Naive B cell (primary cell): ENCODE measurements at regions not wholly inside any gene's neighbourhood (a gene's known extent, or its start where the extent isn't known, plus 50 kb on each side); places are given as distances from the start of the nearest gene placed in this dataset.

ENCODE experiments used
- ATAC-seq, 2 donors: fragments of 150-1000 bp; cut with Tn5 transposase; 2 replicates each; pipeline ENCODE4 v1.10.0; 2021; ENCODE audit warnings: low read depth in 2 of 2, mild to moderate bottlenecking in 2 of 2, moderate library complexity in 2 of 2
- DNase-seq: peaks from one replicate; pipeline ENCODE4 v3.0.0; 2022
- H3K27ac Mint-ChIP-seq, 6 donors: one replicate each; pipeline ENCODE4 v1.8.0; 2020 to 2022; ENCODE audit warnings: mild to moderate bottlenecking in 6 of 6, mixed read lengths in 6 of 6, moderate library complexity in 5 of 6, inconsistent platforms in 2 of 6
- H3K27me3 Mint-ChIP-seq, 3 donors: one replicate each; pipeline ENCODE4 v1.8.0; 2021 to 2022; ENCODE audit warnings: mixed read lengths in 3 of 3, mild to moderate bottlenecking in 1 of 3
- H3K36me3 Mint-ChIP-seq, 2 donors: one replicate each; pipeline ENCODE4 v1.8.0; 2020 to 2022; ENCODE audit warnings: mixed read lengths in 2 of 2, inconsistent platforms in 1 of 2, mild to moderate bottlenecking in 1 of 2
- H3K4me1 Mint-ChIP-seq, 3 donors: one replicate each; pipeline ENCODE4 v1.8.0; 2020 to 2022; ENCODE audit warnings: mixed read lengths in 3 of 3, inconsistent platforms in 1 of 3, mild to moderate bottlenecking in 1 of 3, moderate library complexity in 1 of 3
- H3K4me3 Mint-ChIP-seq, 8 donors: one replicate each; pipeline ENCODE4 v1.8.0; 2020 to 2022; ENCODE audit warnings: mild to moderate bottlenecking in 8 of 8, mixed read lengths in 8 of 8, moderate library complexity in 8 of 8, inconsistent platforms in 2 of 8
- H3K9me3 Mint-ChIP-seq, 7 donors: one replicate each; pipeline ENCODE4 v1.8.0; 2020 to 2022; ENCODE audit warnings: mixed read lengths in 7 of 7, mild to moderate bottlenecking in 5 of 7, inconsistent platforms in 2 of 7, moderate library complexity in 1 of 7

GRCh38 chr3:164460851-164461250 is 617.4 kb downstream of the SI start:
- Mint-ChIP-seq H3K36me3 (no peaks in the 10 kb centered on the region), H3K27me3 (no peaks in the 10 kb centered on the region), H3K4me3 (no peak overlapping the region), H3K9me3 (peaks cover 0 to 11% (median 6%) of the 10 kb centered on the region in 7 donors), H3K4me1 (no peaks in the 10 kb centered on the region), H3K27ac (no peak overlapping the region)
- no peak for DNase-seq
- no peak for ATAC-seq

GRCh38 chr3:164459521-164460151 is 618.7 kb downstream of the SI start:
- no peaks in the 10 kb centered on the region for H3K36me3 Mint-ChIP-seq
- H3K4me1 Mint-ChIP-seq, result no peaks in the 10 kb centered on the region
- ATAC-seq (no peak), DNase-seq (no peak)
- no peak overlapping the region for H3K4me3 Mint-ChIP-seq
- H3K27me3 Mint-ChIP-seq, result no peaks in the 10 kb centered on the region
- H3K9me3 Mint-ChIP-seq, result peaks cover 0 to 7% (median 2%) of the 10 kb centered on the region in 7 donors
- H3K27ac Mint-ChIP-seq, result no peak overlapping the region

GRCh38 chr3:164458986-164459385 is 619.3 kb downstream of the SI start:
- ATAC-seq (no peak), DNase-seq (no peak)
- no peaks in the 10 kb centered on the region for H3K4me1 Mint-ChIP-seq
- H3K27me3 Mint-ChIP-seq, result no peaks in the 10 kb centered on the region
- H3K4me3 Mint-ChIP-seq, result no peak overlapping the region
- H3K36me3 Mint-ChIP-seq, result no peaks in the 10 kb centered on the region
- peaks cover 0 to 7% (median 2%) of the 10 kb centered on the region in 7 donors for H3K9me3 Mint-ChIP-seq
- H3K27ac Mint-ChIP-seq, result no peak overlapping the region

- Mint-ChIP-seq H3K36me3 (no peaks in the 10 kb centered on the region), H3K27ac (no peak overlapping the region)
These were observed 624.6 kb downstream of the SI start for GRCh38 chr3:164453714-164454113.

GRCh38 chr3:164452707-164453106 is 625.6 kb downstream of the SI start:
- Mint-ChIP-seq H3K4me3 (no peak overlapping the region), H3K9me3 (peaks cover 0 to 20% (median 4%) of the 10 kb centered on the region in 7 donors), H3K4me1 (no peaks in the 10 kb centered on the region), H3K36me3 (no peaks in the 10 kb centered on the region), H3K27me3 (no peaks in the 10 kb centered on the region), H3K27ac (no peak overlapping the region)
- DNase-seq (no peak), ATAC-seq (no peak)

More at GRCh38 chr3:164453714-164454113, 624.6 kb downstream of the SI start:
- H3K27me3 Mint-ChIP-seq, result no peaks in the 10 kb centered on the region
- DNase-seq (no peak), ATAC-seq (no peak)
- H3K9me3 Mint-ChIP-seq, result peaks cover 0 to 19% (median 2%) of the 10 kb centered on the region in 7 donors
- no peaks in the 10 kb centered on the region for H3K4me1 Mint-ChIP-seq
- H3K4me3 Mint-ChIP-seq, result no peak overlapping the region

- Mint-ChIP-seq H3K27me3 (no peaks in the 10 kb centered on the region), H3K9me3 (peaks cover 0 to 25% (median 7%) of the 10 kb centered on the region in 7 donors), H3K4me1 (no peaks in the 10 kb centered on the region), H3K27ac (no peak overlapping the region), H3K36me3 (no peaks in the 10 kb centered on the region), H3K4me3 (no peak overlapping the region)
- DNase-seq, result no peak
- ATAC-seq, result no peak
These were observed 627.0 kb downstream of the SI start for GRCh38 chr3:164451072-164451910.

- Mint-ChIP-seq H3K4me3 (no peak overlapping the region), H3K36me3 (no peaks in the 10 kb centered on the region), H3K27ac (no peak overlapping the region), H3K4me1 (no peaks in the 10 kb centered on the region), H3K9me3 (peaks cover 0 to 28% (median 11%) of the 10 kb centered on the region in 7 donors), H3K27me3 (no peaks in the 10 kb centered on the region)
- no peak for ATAC-seq
- no peak for DNase-seq
These were observed 627.9 kb downstream of the SI start for GRCh38 chr3:164450276-164450905.

- Mint-ChIP-seq H3K36me3 (no peaks in the 10 kb centered on the region), H3K4me3 (no peak overlapping the region), H3K9me3 (peaks cover 0 to 8% (median 3%) of the 10 kb centered on the region in 7 donors), H3K27me3 (no peaks in the 10 kb centered on the region), H3K27ac (no peak overlapping the region), H3K4me1 (no peaks in the 10 kb centered on the region)
- no peak for DNase-seq
- ATAC-seq, result no peak
These were observed 659.1 kb downstream of the SI start for GRCh38 chr3:164419220-164419619.

GRCh38 chr3:164418414-164418813 is 659.9 kb downstream of the SI start:
- Mint-ChIP-seq H3K27ac (no peak overlapping the region), H3K4me3 (no peak overlapping the region), H3K9me3 (peaks cover 0 to 8% (median 3%) of the 10 kb centered on the region in 7 donors), H3K36me3 (no peaks in the 10 kb centered on the region), H3K4me1 (no peaks in the 10 kb centered on the region), H3K27me3 (no peaks in the 10 kb centered on the region)
- DNase-seq (no peak), ATAC-seq (no peak)

GRCh38 chr3:164417955-164418354 is 660.3 kb downstream of the SI start:
- peaks cover 0 to 8% (median 3%) of the 10 kb centered on the region in 7 donors for H3K9me3 Mint-ChIP-seq
- ATAC-seq (no peak), DNase-seq (no peak)
- H3K4me1 Mint-ChIP-seq, result no peaks in the 10 kb centered on the region
- no peaks in the 10 kb centered on the region for H3K27me3 Mint-ChIP-seq
- H3K27ac Mint-ChIP-seq, result no peak overlapping the region
- no peaks in the 10 kb centered on the region for H3K36me3 Mint-ChIP-seq
- H3K4me3 Mint-ChIP-seq, result no peak overlapping the region

- ATAC-seq (no peak), DNase-seq (no peak)
- Mint-ChIP-seq H3K9me3 (peaks cover 0 to 6% (median 4%) of the 10 kb centered on the region in 7 donors), H3K4me3 (no peak overlapping the region), H3K4me1 (no peaks in the 10 kb centered on the region), H3K36me3 (no peaks in the 10 kb centered on the region), H3K27ac (no peak overlapping the region), H3K27me3 (no peaks in the 10 kb centered on the region)
These were observed 661.6 kb downstream of the SI start for GRCh38 chr3:164416491-164417222.

GRCh38 chr3:164408326-164408725 is 670.0 kb downstream of the SI start:
- H3K27me3 Mint-ChIP-seq, result no peaks in the 10 kb centered on the region
- H3K4me3 Mint-ChIP-seq, result no peak overlapping the region
- H3K36me3 Mint-ChIP-seq, result no peaks in the 10 kb centered on the region
- ATAC-seq (no peak), DNase-seq (no peak)
- peaks cover 2 to 14% (median 5%) of the 10 kb centered on the region in 7 donors for H3K9me3 Mint-ChIP-seq
- H3K27ac Mint-ChIP-seq, result no peak overlapping the region
- no peaks in the 10 kb centered on the region for H3K4me1 Mint-ChIP-seq

- H3K27me3 Mint-ChIP-seq, result no peaks in the 10 kb centered on the region
- H3K27ac Mint-ChIP-seq, result no peak overlapping the region
- H3K4me1 Mint-ChIP-seq, result no peaks in the 10 kb centered on the region
- H3K36me3 Mint-ChIP-seq, result no peaks in the 10 kb centered on the region
- peaks cover 0 to 13% (median 5%) of the 10 kb centered on the region in 7 donors for H3K9me3 Mint-ChIP-seq
- ATAC-seq (no peak), DNase-seq (no peak)
- H3K4me3 Mint-ChIP-seq, result no peak overlapping the region
These were observed 671.2 kb downstream of the SI start for GRCh38 chr3:164407111-164407510.
